HFF-Myc (cell line): ENCODE measurements at regions not wholly inside any gene's neighbourhood (a gene's known extent, or its start where the extent isn't known, plus 50 kb on each side); places are given as distances from the start of the nearest gene placed in this dataset.

Experiments used
- DNase-seq: peaks from one replicate; pipeline ENCODE4 v3.0.0-alpha.2; 2011; ENCODE audit warnings: low read depth; ENCODE audit errors: extremely low read depth
- H3K4me3 ChIP-seq: replicated peaks from 2 replicates; pipeline ENCODE4 v1.5.1; 2011; ENCODE audit warnings: low read depth, mild to moderate bottlenecking, control low read depth, low read length
- TF ChIP-seq, protein P1 (sequence below): IDR thresholded peaks from 2 replicates; pipeline ENCODE4 v1.5.1; 2012; ENCODE audit warnings: mild to moderate bottlenecking, low read depth, low read length, control low read depth; ENCODE audit errors: missing control alignments

DNA sequence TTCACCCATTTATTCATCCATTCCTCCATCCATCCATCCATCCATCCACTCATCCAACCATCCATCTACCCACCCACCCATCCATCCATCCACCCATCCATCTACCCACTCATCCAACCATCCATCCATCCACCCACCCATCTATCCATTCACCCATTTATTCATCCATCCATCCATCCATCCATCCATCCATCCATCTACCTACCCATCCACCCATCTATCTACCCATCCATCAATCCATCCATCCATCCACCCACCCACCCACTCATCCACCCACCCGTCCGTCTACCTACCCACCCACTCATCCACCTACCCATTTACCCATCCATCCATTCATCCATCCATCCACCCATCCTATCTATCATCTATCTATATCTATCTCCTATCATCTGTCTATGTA, 169.4 kb upstream of the SHH start:
- TF ChIP-seq, protein P1, sequence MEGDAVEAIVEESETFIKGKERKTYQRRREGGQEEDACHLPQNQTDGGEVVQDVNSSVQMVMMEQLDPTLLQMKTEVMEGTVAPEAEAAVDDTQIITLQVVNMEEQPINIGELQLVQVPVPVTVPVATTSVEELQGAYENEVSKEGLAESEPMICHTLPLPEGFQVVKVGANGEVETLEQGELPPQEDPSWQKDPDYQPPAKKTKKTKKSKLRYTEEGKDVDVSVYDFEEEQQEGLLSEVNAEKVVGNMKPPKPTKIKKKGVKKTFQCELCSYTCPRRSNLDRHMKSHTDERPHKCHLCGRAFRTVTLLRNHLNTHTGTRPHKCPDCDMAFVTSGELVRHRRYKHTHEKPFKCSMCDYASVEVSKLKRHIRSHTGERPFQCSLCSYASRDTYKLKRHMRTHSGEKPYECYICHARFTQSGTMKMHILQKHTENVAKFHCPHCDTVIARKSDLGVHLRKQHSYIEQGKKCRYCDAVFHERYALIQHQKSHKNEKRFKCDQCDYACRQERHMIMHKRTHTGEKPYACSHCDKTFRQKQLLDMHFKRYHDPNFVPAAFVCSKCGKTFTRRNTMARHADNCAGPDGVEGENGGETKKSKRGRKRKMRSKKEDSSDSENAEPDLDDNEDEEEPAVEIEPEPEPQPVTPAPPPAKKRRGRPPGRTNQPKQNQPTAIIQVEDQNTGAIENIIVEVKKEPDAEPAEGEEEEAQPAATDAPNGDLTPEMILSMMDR: no peak
- DNase-seq: no peak
- no peak overlapping the region for H3K4me3 ChIP-seq

GRCh38 chr7:155980841-155981240, 168.6 kb upstream of the SHH start:
- TF ChIP-seq, protein P1: no peak

DNA sequence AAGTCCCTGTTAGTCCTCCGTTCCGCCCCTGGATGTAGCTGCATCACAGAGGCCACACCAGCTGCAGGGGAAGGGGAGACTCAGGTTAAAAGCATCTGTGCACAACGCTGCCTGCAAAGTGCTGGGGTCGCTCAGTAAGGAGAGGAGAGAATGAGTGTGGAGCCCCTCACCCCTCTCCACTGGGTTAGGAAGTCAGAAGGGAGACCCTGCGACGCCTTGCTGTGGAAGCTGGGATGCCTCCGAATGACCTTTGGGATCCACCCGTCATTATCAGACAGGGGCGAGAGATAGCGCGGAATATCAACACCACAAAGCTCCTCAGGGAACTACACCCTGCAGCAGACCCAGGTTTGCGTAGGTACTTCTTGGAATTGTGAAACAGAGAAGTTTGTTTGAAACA, 167.7 kb upstream of the SHH start:
- TF ChIP-seq, protein P1: no peak
- no peak for DNase-seq
- H3K4me3 ChIP-seq: no peak overlapping the region

More at GRCh38 chr7:155980841-155981240, 168.6 kb upstream of the SHH start:
- H3K4me3 ChIP-seq: no peak overlapping the region
- DNase-seq: no peak

GRCh38 chr7:155979566-155979965, 167.3 kb upstream of the SHH start:
- no peak overlapping the region for H3K4me3 ChIP-seq
- DNase-seq: no peak
- TF ChIP-seq, protein P1: no peak

DNA sequence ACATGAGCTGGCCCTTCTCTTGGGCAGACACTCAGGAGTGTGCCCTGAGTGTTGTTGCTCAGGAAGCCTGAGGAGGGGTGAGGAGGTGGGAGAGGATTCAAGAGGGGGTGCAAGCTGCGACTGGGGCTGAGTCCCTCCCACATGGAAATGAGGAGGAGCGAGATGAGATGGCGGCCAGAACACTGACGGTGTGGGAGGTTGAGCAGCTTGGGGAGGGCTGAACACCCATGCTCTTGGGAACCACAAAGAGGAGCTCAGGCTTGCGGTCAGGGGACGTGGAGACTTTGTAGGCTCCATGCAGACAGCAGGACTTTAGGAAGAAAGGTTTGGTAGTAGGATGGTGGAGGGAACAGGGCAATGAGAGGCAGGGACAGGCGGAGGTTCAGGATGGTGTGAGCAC, 163.2 kb upstream of the SHH start:
- TF ChIP-seq, protein P1: no peak
- DNase-seq: no peak

DNA sequence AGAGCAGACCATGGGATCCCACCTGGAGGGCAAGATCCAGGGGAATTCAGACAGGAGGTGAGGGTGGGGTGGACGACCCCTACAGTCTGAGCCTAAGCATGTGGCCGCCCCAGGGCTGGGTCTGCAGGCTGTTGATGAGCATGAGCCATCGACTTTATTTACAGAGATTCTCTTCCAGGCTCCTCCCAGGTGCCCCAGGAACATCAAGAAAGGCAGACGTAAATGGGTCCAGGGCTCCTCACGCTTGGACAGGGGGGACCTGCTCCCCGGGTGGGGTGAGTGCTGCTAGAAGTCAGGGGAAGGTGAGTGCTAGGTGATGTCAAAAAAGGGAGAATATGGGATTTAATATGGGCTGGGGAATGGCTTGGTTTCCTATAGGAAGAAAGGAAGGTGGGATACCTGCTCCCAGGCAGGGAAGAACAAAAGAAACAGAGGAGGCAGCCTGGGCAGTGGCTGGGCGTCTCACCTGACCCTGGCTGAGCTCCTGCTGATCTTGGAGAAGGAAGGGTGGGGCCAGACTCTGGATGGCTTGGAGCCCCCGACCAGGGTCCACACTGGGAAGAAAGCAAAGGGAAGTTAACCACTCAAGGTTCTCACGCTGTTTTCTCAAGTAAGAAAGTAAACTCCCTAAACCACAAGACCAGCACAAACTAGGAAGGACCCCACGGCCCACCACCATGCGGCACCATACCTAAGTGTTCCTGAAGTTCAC, 162.1 kb upstream of the SHH start:
- TF ChIP-seq, protein P1: no peak
- no peak for DNase-seq
- H3K4me3 ChIP-seq: no peak overlapping the region

More for the DNA sequence above, 163.2 kb upstream of the SHH start:
- no peak overlapping the region for H3K4me3 ChIP-seq
